Gastroesophageal sphincter (tissue), 4 donors: ENCODE measurements at regions not wholly inside any gene's neighbourhood (a gene's known extent, or its start where the extent isn't known, plus 50 kb on each side); places are given as distances from the start of the nearest gene placed in this dataset.

Experiments used
- ATAC-seq: fragments of 150-250 bp; one replicate; pipeline ENCODE4 v1.9.1; 2016; ENCODE audit warnings: mild to moderate bottlenecking, moderate library complexity
- H3K27ac ChIP-seq, 4 donors: fragments of 200-600 bp; sonication (generic) in 3 of 4; 1 replicate in 3 of 4; 2 replicates in 1 of 4; pipeline ENCODE4 v1.5.1; 2016 to 2019
- H3K27me3 ChIP-seq: fragments of 200-600 bp; sonication (generic); one replicate; pipeline ENCODE4 v1.5.1; 2019
- H3K36me3 ChIP-seq, 2 donors: fragments of 200-600 bp; sonication (generic); one replicate each; pipeline ENCODE4 v1.5.1; 2019; ENCODE audit warnings: control low read depth in 1 of 2
- H3K4me1 ChIP-seq, 3 donors: fragments of 200-600 bp; sonication (generic); 1 replicate in 2 of 3; 2 replicates in 1 of 3; pipeline ENCODE4 v1.5.1; 2016 to 2019; ENCODE audit warnings: control low read depth in 2 of 3
- H3K4me3 ChIP-seq, 2 donors: fragments of 200-600 bp; sonication (generic); one replicate each; pipeline ENCODE4 v1.5.1; 2019; ENCODE audit warnings: mild to moderate bottlenecking in 1 of 2, moderate library complexity in 1 of 2
- H3K9me3 ChIP-seq, 3 donors: fragments of 200-600 bp; sonication (generic); one replicate each; pipeline ENCODE4 v1.5.1; 2017 to 2019; ENCODE audit warnings: control low read depth in 2 of 3
- EP300 ChIP-seq: sonication (generic); formaldehyde crosslinking; IDR thresholded peaks from one replicate; pipeline ENCODE4 v1.6.1; 2017; ENCODE audit warnings: antibody characterized with exemption, mild to moderate bottlenecking
- POLR2A ChIP-seq, 2 donors: fragments of 450-650 bp; IDR thresholded peaks; one replicate each; pipeline ENCODE4 v1.6.1; 2017; ENCODE audit warnings: antibody characterized with exemption in 2 of 2, mild to moderate bottlenecking in 2 of 2, moderate library complexity in 1 of 2
- POLR2AphosphoS5 ChIP-seq: sonication (generic); formaldehyde crosslinking; IDR thresholded peaks from one replicate; pipeline ENCODE4 v1.6.1; 2017; ENCODE audit warnings: antibody characterized with exemption
- WGBS, 2 donors: methylation state at CpG; one replicate each; pipeline ENCODE4 v1.1.5; 2018; ENCODE audit warnings: low coverage in 1 of 2; 5-methylcytosine and 5-hydroxymethylcytosine counted together
- TF ChIP-seq, protein P1 (sequence below), 4 experiments: fragments of 200-600 bp in 2 of 4; fragments of 450-650 bp in 2 of 4; sonication (generic) in 1 of 4; IDR thresholded peaks; one replicate each; pipeline ENCODE4 v1.5.1; 2017 to 2019; ENCODE audit warnings: antibody characterized with exemption in 4 of 4, mild to moderate bottlenecking in 2 of 4, moderate library complexity in 2 of 4

GRCh38 chr20:19045371-19045770 is 167.1 kb upstream of the SLC24A3 start:
- H3K36me3 ChIP-seq = no peaks in the 10 kb centered on the region
- H3K4me1 ChIP-seq = peaks cover 2 to 31% (median 18%) of the 10 kb centered on the region in 3 donors
- no peak overlapping the region for H3K27ac ChIP-seq
- H3K4me3 ChIP-seq = no peak overlapping the region
- no peaks in the 10 kb centered on the region for H3K27me3 ChIP-seq
- no peaks in the 10 kb centered on the region for H3K9me3 ChIP-seq
- ATAC-seq = no peak
- TF ChIP-seq EP300 (no peak), POLR2A (IDR thresholded peaks at IDR 0.05) (no peak), POLR2AphosphoS5 (no peak)
- TF ChIP-seq, protein P1, sequence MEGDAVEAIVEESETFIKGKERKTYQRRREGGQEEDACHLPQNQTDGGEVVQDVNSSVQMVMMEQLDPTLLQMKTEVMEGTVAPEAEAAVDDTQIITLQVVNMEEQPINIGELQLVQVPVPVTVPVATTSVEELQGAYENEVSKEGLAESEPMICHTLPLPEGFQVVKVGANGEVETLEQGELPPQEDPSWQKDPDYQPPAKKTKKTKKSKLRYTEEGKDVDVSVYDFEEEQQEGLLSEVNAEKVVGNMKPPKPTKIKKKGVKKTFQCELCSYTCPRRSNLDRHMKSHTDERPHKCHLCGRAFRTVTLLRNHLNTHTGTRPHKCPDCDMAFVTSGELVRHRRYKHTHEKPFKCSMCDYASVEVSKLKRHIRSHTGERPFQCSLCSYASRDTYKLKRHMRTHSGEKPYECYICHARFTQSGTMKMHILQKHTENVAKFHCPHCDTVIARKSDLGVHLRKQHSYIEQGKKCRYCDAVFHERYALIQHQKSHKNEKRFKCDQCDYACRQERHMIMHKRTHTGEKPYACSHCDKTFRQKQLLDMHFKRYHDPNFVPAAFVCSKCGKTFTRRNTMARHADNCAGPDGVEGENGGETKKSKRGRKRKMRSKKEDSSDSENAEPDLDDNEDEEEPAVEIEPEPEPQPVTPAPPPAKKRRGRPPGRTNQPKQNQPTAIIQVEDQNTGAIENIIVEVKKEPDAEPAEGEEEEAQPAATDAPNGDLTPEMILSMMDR (IDR thresholded peaks at IDR 0.05) = no peak
- WGBS, 2 donors = 81 to 94% methylated on average over 3 to 4 of the region's 4 CpGs

GRCh38 chr20:19047040-19047950 is 165.1 kb upstream of the SLC24A3 start:
- peak; percentile 61 for ATAC-seq
- no peak overlapping the region for H3K4me3 ChIP-seq
- no peaks in the 10 kb centered on the region for H3K36me3 ChIP-seq
- peak overlapping the region in 1 of 4 donors; percentile 11 for H3K27ac ChIP-seq
- H3K4me1 ChIP-seq = peaks cover 2 to 31% (median 18%) of the 10 kb centered on the region in 3 donors
- H3K27me3 ChIP-seq = no peaks in the 10 kb centered on the region
- no peaks in the 10 kb centered on the region for H3K9me3 ChIP-seq
- 51 to 57% methylated on average over 7 to 9 of the region's 9 CpGs for WGBS, 2 donors
- TF ChIP-seq POLR2AphosphoS5 = no peak
- no peak for TF ChIP-seq POLR2A (IDR thresholded peaks at IDR 0.05)
- TF ChIP-seq, protein P1 (IDR thresholded peaks at IDR 0.05) = no peak
- TF ChIP-seq EP300 = no peak

DNA sequence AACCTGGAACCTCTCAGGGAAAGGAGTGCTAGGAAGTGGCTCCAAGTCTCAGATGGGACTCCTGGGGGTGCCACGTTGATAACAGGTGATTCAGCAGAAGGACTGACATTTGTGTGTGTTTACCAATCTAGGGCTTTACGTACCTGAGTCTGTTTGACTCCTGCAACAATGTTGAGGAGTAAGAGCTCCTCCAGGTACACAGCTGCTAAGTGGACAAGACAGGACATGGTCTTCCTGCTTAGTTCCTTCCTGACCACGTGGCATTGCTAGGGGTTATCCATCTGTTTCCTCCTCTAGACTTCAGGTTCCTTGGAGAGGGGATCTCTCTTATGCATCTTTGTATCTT is 164.5 kb upstream of the SLC24A3 start:
- no peak overlapping the region for H3K4me3 ChIP-seq
- H3K27me3 ChIP-seq = no peaks in the 10 kb centered on the region
- H3K4me1 ChIP-seq = peaks cover 2 to 31% (median 18%) of the 10 kb centered on the region in 3 donors
- no peaks in the 10 kb centered on the region for H3K9me3 ChIP-seq
- H3K36me3 ChIP-seq = no peaks in the 10 kb centered on the region
- WGBS, 2 donors = 59 to 62% methylated on average over 3 of the region's 3 CpGs
- ATAC-seq = no peak
- peak overlapping the region in 1 of 4 donors; percentile 11 for H3K27ac ChIP-seq
- TF ChIP-seq, protein P1 (IDR thresholded peaks at IDR 0.05) = no peak
- no peak for TF ChIP-seq EP300
- TF ChIP-seq POLR2AphosphoS5 = no peak
- TF ChIP-seq POLR2A (IDR thresholded peaks at IDR 0.05) = no peak

GRCh38 chr20:19048995-19049501 is 163.4 kb upstream of the SLC24A3 start:
- Histone ChIP-seq H3K27ac (peak overlapping the region in 3 of 4 donors; percentile 50 to 56 (median 53)), H3K4me3 (no peak overlapping the region), H3K36me3 (no peaks in the 10 kb centered on the region), H3K27me3 (no peaks in the 10 kb centered on the region), H3K9me3 (no peaks in the 10 kb centered on the region), H3K4me1 (peaks cover 2 to 31% (median 18%) of the 10 kb centered on the region in 3 donors)
- ATAC-seq = no peak
- 7 to 24% methylated on average over 4 to 5 of the region's 9 CpGs for whole genome bisulfite sequencing, 2 donors
- TF ChIP-seq, protein P1 (IDR thresholded peaks at IDR 0.05) = no peak
- TF ChIP-seq POLR2AphosphoS5 (no peak), EP300 (no peak), POLR2A (IDR thresholded peaks at IDR 0.05) (no peak)
